ENCODE measurements at regions not wholly inside any gene's neighbourhood (a gene's known extent, or its start where the extent isn't known, plus 50 kb on each side); places are given as distances from the start of the nearest gene placed in this dataset.
"Not testable (repeated sequence)": the region's sequence is repeated elsewhere in the genome, so short reads cannot be mapped to it uniquely, and the experiment has no call there.

DNA sequence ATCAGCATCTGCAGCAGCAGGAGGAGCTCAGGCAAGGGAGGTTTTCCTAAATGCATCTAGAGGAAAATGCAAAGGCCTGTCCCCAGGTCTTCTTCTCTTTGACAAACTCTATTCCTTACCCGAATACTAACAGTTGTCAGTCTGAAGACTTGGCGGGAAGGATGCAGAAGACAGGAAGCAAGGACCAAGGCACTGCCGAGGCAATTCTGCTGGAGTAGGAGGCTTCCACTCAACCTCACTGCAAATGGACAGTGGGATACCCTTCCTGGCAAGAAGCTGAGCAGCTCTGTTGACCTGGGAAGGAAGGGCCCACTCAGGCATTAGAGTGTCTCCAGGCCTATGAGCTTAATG, 373.0 kb downstream of the CCSER2 start:
- no peak for DNase-seq (ENCODE audit: low spot score)

DNA sequence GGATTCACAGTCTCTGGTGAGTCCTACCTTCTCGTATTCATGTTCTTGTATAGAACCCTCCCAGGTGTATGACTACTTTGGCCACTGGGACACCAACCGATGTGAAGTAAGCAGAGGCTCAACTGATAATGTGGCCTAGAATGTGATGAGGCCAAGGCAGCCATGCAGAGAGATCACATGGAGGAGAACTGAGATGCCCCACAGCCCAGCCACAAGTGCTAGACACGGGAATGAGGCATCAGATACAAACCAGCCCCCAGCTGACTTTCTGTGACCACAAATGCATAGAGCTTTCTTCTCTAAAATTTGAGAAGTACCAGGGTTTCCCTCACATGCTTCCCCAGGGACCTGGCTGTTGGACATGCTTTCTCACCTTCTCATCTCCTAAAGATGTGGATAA, 375.7 kb downstream of the CCSER2 start:
- DNase-seq (ENCODE audit: low spot score), result no peak

DNA sequence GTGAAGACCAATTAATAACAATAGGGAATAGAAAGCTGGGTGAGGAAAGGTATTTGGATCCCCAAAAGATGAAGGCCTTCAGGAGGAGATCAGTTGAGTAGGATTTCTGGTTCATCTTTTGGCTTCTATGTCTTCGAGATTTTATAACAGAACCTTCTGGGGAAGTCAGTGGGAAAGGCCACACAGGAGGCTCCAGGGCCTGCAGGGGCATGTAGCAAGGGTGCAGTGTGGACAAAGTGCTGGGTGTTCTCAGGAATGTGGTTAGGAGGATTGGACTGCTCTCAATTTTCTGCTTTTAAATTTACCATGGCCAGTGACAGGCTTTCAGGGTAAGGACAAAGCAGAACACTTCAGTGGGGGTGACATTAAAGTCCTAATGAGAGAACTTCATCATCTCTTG, 378.0 kb downstream of the CCSER2 start:
- no peak for DNase-seq (ENCODE audit: low spot score)

- peak; percentile 9 for DNase-seq (ENCODE audit: low spot score)
Measured at GRCh38 chr10:84706875-84707274, 378.5 kb downstream of the CCSER2 start.

DNA sequence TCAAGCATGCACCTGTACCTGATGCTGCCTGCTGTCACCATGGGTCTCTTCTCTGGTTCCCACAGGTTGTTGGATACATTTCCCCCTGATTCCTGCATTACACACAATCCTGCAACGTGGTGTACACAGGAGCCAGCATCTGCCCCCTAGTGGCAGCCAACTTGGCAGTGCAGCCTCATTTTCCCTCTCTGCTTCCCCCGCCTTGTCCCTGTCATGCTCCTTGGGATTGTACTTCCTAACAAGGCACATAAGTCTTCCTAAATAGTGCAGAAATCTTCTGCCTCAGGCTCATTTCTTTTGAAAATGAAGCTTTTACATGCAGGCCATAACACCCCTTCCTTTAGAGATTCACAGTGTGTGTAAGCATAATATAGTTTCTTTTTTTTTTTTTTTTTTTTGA, 387.5 kb downstream of the CCSER2 start:
- DNase-seq (ENCODE audit: low spot score), result peak; percentile 15

DNA sequence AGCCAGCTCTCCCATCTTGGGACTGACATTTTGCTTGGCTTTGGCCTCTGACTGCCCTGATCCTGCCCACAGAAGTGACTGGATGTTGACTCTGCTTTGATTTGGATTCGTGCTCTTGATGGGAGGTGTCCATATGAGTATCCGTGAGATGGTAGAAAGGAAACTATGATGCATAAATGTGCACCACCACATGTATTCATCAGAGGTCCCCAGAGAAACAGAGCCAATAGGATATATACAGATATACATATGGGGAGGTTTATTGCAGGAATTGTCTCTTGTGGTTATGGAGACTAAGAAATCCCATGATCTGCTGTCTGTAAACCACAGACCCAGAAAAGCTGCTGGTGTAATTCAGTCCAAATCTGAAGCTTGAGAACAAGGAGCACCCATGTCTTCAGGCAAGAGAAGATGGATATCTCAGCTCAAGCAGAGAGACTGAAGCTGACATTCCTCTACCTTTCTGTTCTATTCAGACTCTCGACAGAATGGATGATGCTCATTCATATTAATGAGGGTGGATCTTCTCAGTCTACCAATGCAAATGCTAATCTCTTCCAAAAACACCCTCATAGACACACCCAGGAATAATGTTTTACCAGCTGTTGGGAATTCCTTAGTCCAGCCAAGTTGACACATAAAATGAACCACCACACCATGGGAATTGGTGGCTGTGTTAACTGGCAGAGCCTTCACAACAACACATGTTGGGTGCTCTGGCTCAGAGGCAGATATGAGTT, 390.7 kb downstream of the CCSER2 start:
- DNase-seq (ENCODE audit: low spot score), result no peak

DNA sequence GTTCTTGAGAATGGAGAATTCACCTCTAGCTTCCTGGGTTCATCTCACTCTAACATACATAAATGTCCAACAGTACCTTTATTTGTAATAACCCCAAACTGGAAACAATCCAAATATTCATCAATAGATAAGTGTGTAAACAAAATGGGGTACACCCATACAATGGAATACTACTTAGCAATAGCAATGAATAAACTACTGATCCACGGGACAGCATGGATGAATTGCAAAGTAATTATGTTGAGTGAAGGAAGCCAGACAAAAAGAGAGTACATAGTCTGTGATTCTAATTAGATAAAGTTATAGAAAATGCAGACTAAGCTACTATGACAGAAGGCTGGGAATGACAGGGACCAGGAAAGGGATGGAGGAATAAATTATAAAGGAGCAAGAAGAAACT, 391.3 kb downstream of the CCSER2 start:
- no peak for DNase-seq (ENCODE audit: low spot score)

DNA sequence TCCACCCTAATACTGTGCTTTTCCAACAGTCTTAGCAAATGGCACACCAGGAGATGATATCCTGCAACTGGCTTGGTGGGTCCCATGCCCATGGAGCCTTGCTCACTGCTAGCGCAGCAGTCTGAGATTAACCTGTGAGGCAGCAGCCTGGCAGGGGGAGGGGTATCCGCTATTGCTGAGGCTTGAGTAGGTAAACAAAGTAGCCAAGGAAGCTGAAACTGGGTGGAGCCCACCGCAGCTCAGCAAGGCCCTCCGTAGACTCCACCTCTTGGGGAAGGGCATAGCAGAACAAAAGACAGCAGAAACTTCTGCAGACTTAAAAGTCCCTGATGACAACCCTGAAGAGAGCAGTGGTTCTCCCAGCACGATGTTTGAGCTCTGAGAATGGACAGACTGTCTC, 399.0 kb downstream of the CCSER2 start:
- no peak for DNase-seq (ENCODE audit: low spot score)

- not testable (repeated sequence) for DNase-seq (ENCODE audit: low spot score)
Measured at GRCh38 chr10:84739126-84739525, 410.7 kb downstream of the CCSER2 start.

DNA sequence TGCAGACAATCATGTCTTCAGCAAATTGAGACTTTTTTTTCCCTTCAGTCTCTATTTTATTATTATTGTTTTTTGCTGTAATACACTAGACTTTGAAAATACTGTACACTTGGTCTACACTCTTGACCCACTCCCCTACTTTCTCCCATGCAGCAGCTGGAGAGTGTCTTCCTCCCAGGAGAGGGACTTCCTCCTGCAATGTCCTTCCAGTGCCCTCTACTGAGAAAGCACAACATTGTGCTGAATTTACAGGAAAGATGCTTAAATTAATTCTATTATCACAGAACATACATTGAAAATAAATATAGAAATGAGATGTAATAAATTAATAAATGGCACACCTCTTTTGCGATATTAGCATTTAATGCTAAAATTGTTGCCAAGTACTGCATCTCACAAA, 411.3 kb downstream of the CCSER2 start:
- DNase-seq (ENCODE audit: low spot score), result no peak

DNA sequence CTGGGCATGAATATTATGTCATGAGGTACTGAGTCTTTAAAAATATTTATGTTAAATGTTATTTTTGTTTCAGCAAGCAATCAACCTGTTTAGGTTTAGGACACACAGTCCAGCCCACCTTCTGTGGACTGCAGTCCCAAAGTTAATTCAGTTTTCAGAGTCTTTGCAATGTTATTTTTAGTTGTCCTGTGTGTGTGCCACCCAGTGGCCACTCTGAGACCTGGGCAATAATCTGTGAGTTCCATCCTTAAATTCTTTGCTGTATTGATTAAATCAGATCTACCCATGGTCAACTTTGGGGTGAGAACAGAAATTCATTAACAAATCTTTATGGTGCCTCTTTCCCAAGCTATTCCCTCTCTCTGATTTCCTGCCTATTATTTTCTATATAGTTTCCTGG, 415.1 kb downstream of the CCSER2 start:
- no peak for DNase-seq (ENCODE audit: low spot score)

GRCh38 chr10:84755311-84755710, 426.9 kb downstream of the CCSER2 start:
- no peak for DNase-seq (ENCODE audit: low spot score)

DNA sequence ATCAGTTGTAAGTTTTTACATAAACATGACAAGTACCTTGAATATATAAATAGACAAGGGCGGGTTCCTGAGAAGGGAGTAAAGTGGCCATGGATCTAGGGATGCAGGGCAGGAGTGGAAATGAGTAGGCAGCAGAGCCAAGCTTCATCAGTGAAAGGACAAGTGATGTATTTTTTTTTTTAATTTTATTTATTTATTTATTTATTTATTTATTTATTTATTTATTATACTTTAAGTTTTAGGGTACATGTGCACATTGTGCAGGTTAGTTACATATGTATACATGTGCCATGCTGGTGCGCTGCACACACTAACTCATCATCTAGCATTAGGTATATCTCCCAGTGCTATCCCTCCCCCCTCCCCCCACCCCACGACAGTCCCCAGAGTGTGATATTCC, 428.3 kb downstream of the CCSER2 start:
- not testable (repeated sequence) for DNase-seq (ENCODE audit: low spot score)

DNA sequence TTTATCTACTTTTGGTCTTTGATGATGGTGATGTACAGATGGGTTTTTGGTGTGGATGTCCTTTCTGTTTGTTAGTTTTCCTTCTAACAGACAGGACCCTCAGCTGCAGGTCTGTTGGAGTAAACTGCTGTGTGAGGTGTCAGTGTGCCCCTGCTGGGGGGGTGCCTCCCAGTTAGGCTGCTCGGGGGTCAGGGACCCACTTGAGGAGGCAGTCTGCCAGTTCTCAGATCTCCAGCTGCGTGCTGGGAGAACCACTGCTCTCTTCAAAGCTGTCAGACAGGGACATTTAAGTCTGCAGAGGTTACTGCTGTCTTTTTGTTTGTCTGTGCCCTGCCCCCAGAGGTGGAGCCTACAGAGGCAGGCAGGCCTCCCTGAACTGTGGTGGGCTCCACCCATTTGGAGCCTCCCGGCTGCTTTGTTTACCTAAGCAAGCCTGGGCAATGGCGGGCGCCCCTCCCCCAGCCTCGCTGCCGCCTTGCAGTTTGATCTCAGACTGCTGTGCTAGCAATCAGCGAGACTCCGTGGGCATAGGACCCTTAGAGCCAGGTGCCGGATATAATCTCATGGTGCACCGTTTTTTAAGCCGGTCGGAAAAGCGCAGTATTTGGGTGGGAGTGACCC, 433.7 kb downstream of the CCSER2 start:
- DNase-seq (ENCODE audit: low spot score), result not testable (repeated sequence)

DNA sequence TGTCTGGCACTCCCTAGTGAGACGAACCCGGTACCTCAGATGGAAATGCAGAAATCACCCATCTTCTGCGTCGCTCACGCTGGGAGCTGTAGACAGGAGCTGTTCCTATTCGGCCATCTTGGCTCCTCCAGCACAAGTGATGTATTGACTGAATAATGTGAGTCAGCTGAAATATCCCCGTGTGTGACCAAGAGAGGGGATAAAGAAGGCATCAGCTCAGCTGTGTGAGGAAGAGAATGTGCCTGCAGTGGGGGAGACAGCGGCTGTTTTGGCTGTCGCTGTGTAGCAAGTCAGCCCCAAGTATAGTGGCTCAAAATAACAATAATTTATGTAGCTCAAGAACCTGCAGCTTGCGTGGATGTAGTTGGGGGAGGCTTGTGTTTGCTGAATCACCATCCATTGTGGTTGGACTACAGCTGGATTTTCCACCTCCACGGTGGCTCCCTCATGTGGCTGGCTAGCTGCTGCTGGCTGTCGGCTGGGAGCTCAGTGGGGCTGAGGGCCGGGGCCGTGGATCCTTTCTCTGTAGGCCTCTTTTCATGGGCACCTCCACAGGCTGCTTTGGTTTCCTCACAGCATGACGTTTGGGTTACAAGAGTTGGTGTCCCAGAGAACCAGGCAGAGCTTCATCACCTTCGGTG, 434.5 kb downstream of the CCSER2 start:
- no peak for DNase-seq (ENCODE audit: low spot score)

- DNase-seq (ENCODE audit: low spot score), result no peak
Measured at GRCh38 chr10:84763965-84764364, 435.6 kb downstream of the CCSER2 start.

DNA sequence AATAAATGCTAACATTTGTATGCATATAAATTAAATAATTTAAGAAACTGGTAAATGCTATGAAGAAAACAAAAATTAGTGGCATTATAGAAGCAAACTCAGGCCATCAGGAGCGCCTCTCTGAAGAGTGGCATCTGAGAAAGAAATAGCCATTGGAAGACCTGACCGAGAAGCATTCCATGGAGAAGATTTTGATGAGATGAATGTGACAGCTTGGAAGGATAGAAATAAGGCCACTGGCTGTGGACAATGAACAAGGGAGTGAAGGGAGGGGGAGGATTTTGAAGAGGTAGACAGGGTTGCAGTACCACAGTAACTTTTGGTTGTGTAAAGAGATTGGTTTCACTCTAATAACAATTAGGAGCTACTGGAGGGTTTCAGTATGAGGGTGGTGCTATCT, 436.7 kb downstream of the CCSER2 start:
- no peak for DNase-seq (ENCODE audit: low spot score)

- no peak for DNase-seq (ENCODE audit: low spot score)
Measured at GRCh38 chr10:84765656-84766055, 437.3 kb downstream of the CCSER2 start.

DNA sequence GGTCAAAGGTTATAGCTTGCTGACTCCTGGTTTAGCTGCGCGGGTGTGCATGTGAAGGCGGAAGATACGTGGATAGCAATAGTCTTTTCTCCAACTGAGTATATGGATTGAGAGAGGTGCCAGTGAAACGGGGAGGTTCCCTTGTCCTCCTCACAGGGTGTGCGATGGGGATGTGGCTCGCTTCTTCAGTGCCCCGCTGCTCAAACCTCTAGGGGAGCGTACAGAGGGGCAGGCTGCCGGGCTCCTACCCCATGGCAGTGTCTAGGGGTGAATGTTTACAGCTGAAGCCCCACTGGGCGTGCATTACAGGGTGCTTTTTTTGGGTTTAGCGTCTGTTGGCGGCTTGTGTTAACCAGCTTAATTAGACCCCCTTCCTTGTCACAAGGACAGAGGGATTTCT, 438.5 kb downstream of the CCSER2 start:
- no peak for DNase-seq (ENCODE audit: low spot score)

DNA sequence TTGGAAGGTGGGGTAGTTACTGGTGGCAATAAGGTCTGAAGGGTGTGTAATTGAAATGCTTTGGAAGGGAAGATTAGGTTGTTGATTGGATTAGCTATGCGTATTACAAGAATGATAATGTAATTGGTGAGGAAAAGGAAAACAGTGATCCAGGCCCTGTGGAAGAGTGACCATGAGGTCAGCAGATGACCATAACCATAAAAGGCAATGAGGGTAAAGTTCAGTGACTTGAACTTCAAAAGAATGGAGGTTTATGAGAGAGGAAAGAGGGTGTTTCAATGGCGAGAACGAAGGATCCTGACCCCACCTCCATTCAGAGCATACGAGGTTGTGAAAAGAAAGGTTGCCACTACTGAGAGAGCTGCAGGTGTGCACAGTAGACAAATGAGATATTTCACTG, 439.7 kb downstream of the CCSER2 start:
- no peak for DNase-seq (ENCODE audit: low spot score)

- DNase-seq (ENCODE audit: low spot score), result no peak
Measured at GRCh38 chr10:84770824-84771223, 442.4 kb downstream of the CCSER2 start.

DNA sequence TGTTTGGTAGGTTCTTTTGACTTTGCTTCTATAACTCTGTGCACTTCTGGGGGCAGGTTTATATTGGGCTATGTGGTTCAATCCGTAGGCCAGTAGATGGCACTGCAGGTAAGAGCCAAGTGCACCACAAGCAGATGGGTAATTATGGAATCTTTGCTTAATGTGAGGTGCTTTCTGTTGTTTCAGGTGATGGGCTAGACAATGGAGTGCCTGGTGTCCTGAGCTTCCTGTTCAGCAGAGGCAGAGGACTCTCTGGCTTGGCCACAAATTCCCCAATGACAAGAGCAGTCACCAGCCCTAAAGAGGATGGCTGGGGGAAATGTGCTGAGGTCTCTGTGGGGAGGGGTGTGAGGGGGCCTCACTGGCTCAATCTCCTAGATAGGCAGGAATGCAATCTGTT, 455.0 kb downstream of the CCSER2 start:
- peak; percentile 14 for DNase-seq (ENCODE audit: low spot score)

DNA sequence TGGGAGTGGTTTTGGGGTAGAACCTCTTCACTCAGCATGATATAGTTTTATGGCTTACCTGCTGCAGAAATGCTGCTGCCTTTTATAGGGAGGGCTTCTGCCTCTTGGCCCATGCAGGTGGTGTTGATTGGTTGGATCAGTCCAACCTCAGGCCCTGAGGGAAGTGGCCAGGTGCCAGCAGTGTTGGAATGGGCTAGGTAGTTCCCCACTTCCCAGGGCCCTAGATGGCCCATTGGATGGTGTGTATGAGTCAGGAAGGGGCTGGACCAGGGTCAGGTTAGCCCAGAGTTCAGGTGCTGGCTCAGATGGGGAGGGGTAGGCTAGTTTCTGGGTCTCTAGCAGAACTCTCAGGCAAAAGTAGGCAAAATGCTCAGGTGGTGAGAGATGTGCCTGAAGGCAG, 455.5 kb downstream of the CCSER2 start:
- no peak for DNase-seq (ENCODE audit: low spot score)

GRCh38 chr10:84784749-84785148, 456.4 kb downstream of the CCSER2 start:
- no peak for DNase-seq (ENCODE audit: low spot score)
